Activated B cell treated with CpG ODN at 0.5 μM for 24 hours (primary cell): ENCODE measurements at regions not wholly inside any gene's neighbourhood (a gene's known extent, or its start where the extent isn't known, plus 50 kb on each side); places are given as distances from the start of the nearest gene placed in this dataset.
A peak's percentile ranks its signal among the peaks of the same experiment; 100 is the strongest.

Source experiments
- ATAC-seq: fragments of 200-7000 bp; cut with Tn5 transposase; one replicate; pipeline ENCODE4 v1.10.0; 2021; ENCODE audit warnings: low read depth, mild to moderate bottlenecking, moderate library complexity
- CTCF ChIA-PET: fragments of 350-600 bp; sonication (Branson Sonifier 250); formaldehyde crosslinking; loops from one replicate; lab custom pipeline; 2021; ENCODE audit warnings: antibody characterized with exemption; lab: Charles Lee
- POLR2A ChIA-PET: fragments of 350-600 bp; sonication (Branson Sonifier 250); formaldehyde crosslinking; loops from one replicate; lab custom pipeline; 2021; ENCODE audit warnings: antibody characterized with exemption; lab: Charles Lee
- DNase-seq: peaks from one replicate; pipeline ENCODE4 v3.0.0; 2022
- H3K27ac Mint-ChIP-seq: one replicate; pipeline ENCODE4 v1.8.0; 2020; ENCODE audit warnings: mixed read lengths
- H3K27me3 Mint-ChIP-seq: one replicate; pipeline ENCODE4 v1.8.0; 2021; ENCODE audit warnings: mixed read lengths
- H3K36me3 Mint-ChIP-seq: one replicate; pipeline ENCODE4 v1.8.0; 2021; ENCODE audit warnings: low read depth, mixed read lengths
- H3K4me1 Mint-ChIP-seq: one replicate; pipeline ENCODE4 v1.8.0; 2021; ENCODE audit warnings: mixed read lengths
- H3K4me3 Mint-ChIP-seq: one replicate; pipeline ENCODE4 v1.8.0; 2020; ENCODE audit warnings: mild to moderate bottlenecking, mixed read lengths
- H3K9me3 Mint-ChIP-seq: one replicate; pipeline ENCODE4 v1.8.0; 2020; ENCODE audit warnings: mixed read lengths
- CTCF ChIP-seq: fragments of 200-600 bp; IDR thresholded peaks from one replicate; pipeline ENCODE4 v1.8.0; 2022; ENCODE audit warnings: antibody characterized with exemption, mild to moderate bottlenecking
- intact Hi-C: fragments of 100-400 bp; cut with micrococcal nuclease; formaldehyde crosslinking; loops from one replicate; pipeline ENCODE4 v1.15.1; 2024

- Mint-ChIP-seq H3K27me3 (peaks cover 24% of the 10 kb centered on the region), H3K27ac (no peak overlapping the region), H3K9me3 (no peaks in the 10 kb centered on the region), H3K4me1 (peaks cover 9% of the 10 kb centered on the region), H3K36me3 (no peaks in the 10 kb centered on the region), H3K4me3 (no peak overlapping the region)
- ChIA-PET POLR2A (no interaction called here), CTCF (no interaction called here)
- TF ChIP-seq CTCF = no peak
- intact Hi-C loops = loop anchor here (5.0 to 10.0 kb wide), 2 partner anchors 202 to 220 kb away; partner anchors contain the start of gene ALDH1A2
- DNase-seq (no peak), ATAC-seq (no peak)
These were observed 158.8 kb downstream of the POLR2M start for GRCh38 chr15:57865294-57865693.

GRCh38 chr15:57866149-57866736, 159.7 kb downstream of the POLR2M start:
- POLR2A ChIA-PET = no interaction called here
- Mint-ChIP-seq H3K36me3 (no peaks in the 10 kb centered on the region), H3K4me3 (no peak overlapping the region), H3K27me3 (peaks cover 28% of the 10 kb centered on the region), H3K4me1 (peaks cover 9% of the 10 kb centered on the region), H3K27ac (no peak overlapping the region), H3K9me3 (no peaks in the 10 kb centered on the region)
- ATAC-seq (no peak), DNase-seq (peak; percentile 19)
- no peak for TF ChIP-seq CTCF
- intact Hi-C loops = loop anchor here (5.0 to 10.0 kb wide), 2 partner anchors 201 to 221 kb away; partner anchors contain the start of gene ALDH1A2
- CTCF ChIA-PET = interaction anchor here (0.6 kb wide), 1 partner anchor 9 kb away, joined by 3 read pairs; no protein-coding TSS in a partner anchor

GRCh38 chr15:57867970-57868798, 161.7 kb downstream of the POLR2M start:
- POLR2A ChIA-PET = no interaction called here

GRCh38 chr15:57870667-57871066, 164.2 kb downstream of the POLR2M start:
- POLR2A ChIA-PET = no interaction called here
- H3K9me3 Mint-ChIP-seq = peaks cover 8% of the 10 kb centered on the region
- intact Hi-C loops = no loop called here
- DNase-seq (no peak), ATAC-seq (no peak)
- peaks cover 31% of the 10 kb centered on the region for H3K27me3 Mint-ChIP-seq
- no peak overlapping the region for H3K4me3 Mint-ChIP-seq
- no peak for TF ChIP-seq CTCF
- peaks cover 9% of the 10 kb centered on the region for H3K4me1 Mint-ChIP-seq
- no peak overlapping the region for H3K27ac Mint-ChIP-seq
- no peaks in the 10 kb centered on the region for H3K36me3 Mint-ChIP-seq
- CTCF ChIA-PET = interaction anchor here (4.1 kb wide), 1 partner anchor 10 kb away, joined by 21 read pairs; no protein-coding TSS in a partner anchor

More at GRCh38 chr15:57867970-57868798, 161.7 kb downstream of the POLR2M start:
- no peak overlapping the region for H3K27ac Mint-ChIP-seq
- H3K9me3 Mint-ChIP-seq = no peaks in the 10 kb centered on the region
- ATAC-seq (no peak), DNase-seq (no peak)
- H3K27me3 Mint-ChIP-seq = peaks cover 31% of the 10 kb centered on the region
- H3K4me3 Mint-ChIP-seq = no peak overlapping the region
- CTCF ChIA-PET = no interaction called here
- H3K36me3 Mint-ChIP-seq = no peaks in the 10 kb centered on the region
- TF ChIP-seq CTCF = no peak
- intact Hi-C loops = loop anchor here (5.0 to 10.0 kb wide), 2 partner anchors 199 to 223 kb away; partner anchors contain the start of gene ALDH1A2
- H3K4me1 Mint-ChIP-seq = peaks cover 9% of the 10 kb centered on the region
